C4-2B (cell line): ENCODE measurements at regions not wholly inside any gene's neighbourhood (a gene's known extent, or its start where the extent isn't known, plus 50 kb on each side); places are given as distances from the start of the nearest gene placed in this dataset.

Source experiments
- CTCF ChIP-seq: fragments of 450-650 bp; conservative IDR thresholded peaks from 2 replicates; pipeline ENCODE4 v1.5.1; 2017; ENCODE audit warnings: mild to moderate bottlenecking
- ZFX ChIP-seq: fragments of 450-650 bp; IDR thresholded peaks from 2 replicates; pipeline ENCODE4 v1.6.1; 2017

- no peak; the same call in 1 of the 2 replicates for TF ChIP-seq CTCF
- no peak for TF ChIP-seq ZFX
Measured at GRCh38 chr7:149615690-149616270, 118.2 kb upstream of the ZNF746 start.
